ENCODE measurements at regions not wholly inside any gene's neighbourhood (a gene's known extent, or its start where the extent isn't known, plus 50 kb on each side); places are given as distances from the start of the nearest gene placed in this dataset.

DNA sequence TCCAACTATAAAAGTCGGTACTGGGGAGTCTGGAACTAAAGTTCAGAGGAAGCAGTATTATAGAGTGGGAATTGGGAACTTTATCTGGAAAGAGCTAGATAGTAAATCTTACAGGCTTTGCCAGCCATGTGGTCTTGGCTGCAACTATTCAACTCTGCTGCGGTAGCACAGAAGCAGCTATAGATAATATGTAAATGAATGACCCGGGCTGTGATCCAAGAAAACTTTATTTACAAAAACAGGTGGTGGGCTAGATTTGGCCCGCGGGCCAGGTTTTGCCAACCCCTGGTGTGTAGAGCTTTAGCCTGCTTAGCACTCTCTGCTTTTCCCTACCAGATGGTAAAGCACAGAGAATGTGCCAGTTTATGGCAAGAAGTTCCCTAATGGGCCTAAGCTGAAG, 70.8 kb downstream of the TNP1 start:
- no peaks in the 10 kb centered on the region for H3K9me3 ChIP-seq
- POLR2A ChIA-PET = interaction anchor here (0.6 kb wide), 1 partner anchor 643 kb away, joined by 3 read pairs; no protein-coding TSS in a partner anchor
- H3K4me2 ChIP-seq = no peak overlapping the region
- CTCF ChIA-PET = interaction anchor here (0.9 kb wide), 1 partner anchor 107 kb away, joined by 3 read pairs; no protein-coding TSS in a partner anchor
- no peak overlapping the region for H3K4me3 ChIP-seq
- DNase-seq (ENCODE audit: low read depth in 1 of 2, low spot score in 1 of 2) = no peak
- no peak overlapping the region for H3K27ac ChIP-seq
- TF ChIP-seq HOXA7 (CRISPR knock-in tag; IDR thresholded peaks at IDR 0.05) = no peak
- TF ChIP-seq, protein P1, sequence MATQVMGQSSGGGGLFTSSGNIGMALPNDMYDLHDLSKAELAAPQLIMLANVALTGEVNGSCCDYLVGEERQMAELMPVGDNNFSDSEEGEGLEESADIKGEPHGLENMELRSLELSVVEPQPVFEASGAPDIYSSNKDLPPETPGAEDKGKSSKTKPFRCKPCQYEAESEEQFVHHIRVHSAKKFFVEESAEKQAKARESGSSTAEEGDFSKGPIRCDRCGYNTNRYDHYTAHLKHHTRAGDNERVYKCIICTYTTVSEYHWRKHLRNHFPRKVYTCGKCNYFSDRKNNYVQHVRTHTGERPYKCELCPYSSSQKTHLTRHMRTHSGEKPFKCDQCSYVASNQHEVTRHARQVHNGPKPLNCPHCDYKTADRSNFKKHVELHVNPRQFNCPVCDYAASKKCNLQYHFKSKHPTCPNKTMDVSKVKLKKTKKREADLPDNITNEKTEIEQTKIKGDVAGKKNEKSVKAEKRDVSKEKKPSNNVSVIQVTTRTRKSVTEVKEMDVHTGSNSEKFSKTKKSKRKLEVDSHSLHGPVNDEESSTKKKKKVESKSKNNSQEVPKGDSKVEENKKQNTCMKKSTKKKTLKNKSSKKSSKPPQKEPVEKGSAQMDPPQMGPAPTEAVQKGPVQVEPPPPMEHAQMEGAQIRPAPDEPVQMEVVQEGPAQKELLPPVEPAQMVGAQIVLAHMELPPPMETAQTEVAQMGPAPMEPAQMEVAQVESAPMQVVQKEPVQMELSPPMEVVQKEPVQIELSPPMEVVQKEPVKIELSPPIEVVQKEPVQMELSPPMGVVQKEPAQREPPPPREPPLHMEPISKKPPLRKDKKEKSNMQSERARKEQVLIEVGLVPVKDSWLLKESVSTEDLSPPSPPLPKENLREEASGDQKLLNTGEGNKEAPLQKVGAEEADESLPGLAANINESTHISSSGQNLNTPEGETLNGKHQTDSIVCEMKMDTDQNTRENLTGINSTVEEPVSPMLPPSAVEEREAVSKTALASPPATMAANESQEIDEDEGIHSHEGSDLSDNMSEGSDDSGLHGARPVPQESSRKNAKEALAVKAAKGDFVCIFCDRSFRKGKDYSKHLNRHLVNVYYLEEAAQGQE (IDR thresholded peaks at IDR 0.05) = no peak
- no peak for TF ChIP-seq ZC3H11A (IDR thresholded peaks at IDR 0.05)
- TF ChIP-seq RFX5 (IDR thresholded peaks at IDR 0.05) = no peak
- no peak for TF ChIP-seq RCOR1 (IDR thresholded peaks at IDR 0.05; ENCODE audit: low read depth, low read length)
- no peak for TF ChIP-seq CBX8 (IDR thresholded peaks at IDR 0.05)
- TF ChIP-seq MAZ (IDR thresholded peaks at IDR 0.05; ENCODE audit: borderline replicate concordance, low read depth, low read length) = no peak
- TF ChIP-seq E2F6 (IDR thresholded peaks at IDR 0.05; ENCODE audit: borderline replicate concordance, low read depth) = no peak
- no peak for TF ChIP-seq HEYL (CRISPR knock-in tag; IDR thresholded peaks at IDR 0.05)
- TF ChIP-seq TFCP2L1 (CRISPR knock-in tag; IDR thresholded peaks at IDR 0.05) = no peak
- 56% methylated on average over 5 of the region's 5 CpGs for WGBS (ENCODE audit: missing lambda C conversion rate)
- no peak for ATAC-seq
- no peaks in the 10 kb centered on the region for H3K4me1 ChIP-seq
- no peak for FAIRE-seq

DNA sequence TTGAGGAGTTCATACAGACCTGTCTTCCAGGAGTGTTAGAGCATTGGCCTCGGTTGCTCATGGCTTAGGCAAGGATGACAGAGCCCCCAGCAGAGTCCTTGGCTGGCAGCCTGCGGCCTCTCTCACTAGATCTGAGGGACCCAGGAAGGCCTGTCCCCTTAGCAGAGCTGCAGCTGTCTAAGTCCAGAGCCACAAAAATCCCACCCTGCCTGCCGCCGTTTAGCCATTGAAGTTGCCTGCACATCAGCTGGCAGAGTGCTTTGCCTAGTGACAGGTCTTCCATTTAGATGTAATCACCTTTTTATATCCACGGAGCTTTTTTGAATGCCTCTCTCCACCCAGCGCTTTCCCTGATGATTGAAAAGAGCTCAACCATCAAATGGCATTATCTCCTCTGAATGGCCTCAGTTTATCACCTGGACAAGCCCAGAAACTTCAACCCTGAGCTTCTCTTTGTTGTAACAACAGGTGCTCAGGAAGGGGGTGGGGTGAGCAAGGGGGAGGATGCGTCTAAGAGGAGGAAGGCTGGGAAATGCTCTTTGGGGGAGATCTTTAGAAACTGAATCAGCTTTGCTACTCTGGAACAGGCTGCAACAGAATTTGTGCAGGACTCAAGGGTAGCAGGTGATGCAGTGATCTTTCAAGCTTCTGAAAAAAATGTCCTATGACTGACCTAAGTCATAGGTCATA, 71.9 kb downstream of the TNP1 start:
- no peaks in the 10 kb centered on the region for H3K9me3 ChIP-seq
- no peak overlapping the region for H3K4me3 ChIP-seq
- 64% methylated on average over 7 of the region's 7 CpGs for WGBS (ENCODE audit: missing lambda C conversion rate)
- TF ChIP-seq HDAC2 (IDR thresholded peaks at IDR 0.05) = no peak
- TF ChIP-seq, protein P2, sequence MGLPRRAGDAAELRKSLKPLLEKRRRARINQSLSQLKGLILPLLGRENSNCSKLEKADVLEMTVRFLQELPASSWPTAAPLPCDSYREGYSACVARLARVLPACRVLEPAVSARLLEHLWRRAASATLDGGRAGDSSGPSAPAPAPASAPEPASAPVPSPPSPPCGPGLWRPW (IDR thresholded peaks at IDR 0.05) = no peak
- no peak for TF ChIP-seq EHMT2 (IDR thresholded peaks at IDR 0.05; ENCODE audit: low read depth)
- no peak for TF ChIP-seq ATOH8 (CRISPR knock-in tag; IDR thresholded peaks at IDR 0.05; ENCODE audit: low read depth)
- TF ChIP-seq MAFK (IDR thresholded peaks at IDR 0.05; ENCODE audit: partially characterized antibody) = no peak
- TF ChIP-seq, protein P3, sequence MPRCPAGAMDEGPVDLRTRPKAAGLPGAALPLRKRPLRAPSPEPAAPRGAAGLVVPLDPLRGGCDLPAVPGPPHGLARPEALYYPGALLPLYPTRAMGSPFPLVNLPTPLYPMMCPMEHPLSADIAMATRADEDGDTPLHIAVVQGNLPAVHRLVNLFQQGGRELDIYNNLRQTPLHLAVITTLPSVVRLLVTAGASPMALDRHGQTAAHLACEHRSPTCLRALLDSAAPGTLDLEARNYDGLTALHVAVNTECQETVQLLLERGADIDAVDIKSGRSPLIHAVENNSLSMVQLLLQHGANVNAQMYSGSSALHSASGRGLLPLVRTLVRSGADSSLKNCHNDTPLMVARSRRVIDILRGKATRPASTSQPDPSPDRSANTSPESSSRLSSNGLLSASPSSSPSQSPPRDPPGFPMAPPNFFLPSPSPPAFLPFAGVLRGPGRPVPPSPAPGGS (IDR thresholded peaks at IDR 0.05) = no peak
- DNase-seq (ENCODE audit: low read depth in 1 of 2, low spot score in 1 of 2) (no peak), ATAC-seq (no peak), FAIRE-seq (no peak)
- H3K4me2 ChIP-seq = no peak overlapping the region
- no peaks in the 10 kb centered on the region for H3K4me1 ChIP-seq
- H3K27ac ChIP-seq = no peak overlapping the region
- ChIA-PET POLR2A (no interaction called here), CTCF (interaction anchor here (0.8 to 1.2 kb wide), 2 partner anchors 9 to 245 kb away, joined by 3 read pairs; no protein-coding TSS in a partner anchor)

- ChIA-PET CTCF (no interaction called here), POLR2A (no interaction called here)
- WGBS (ENCODE audit: missing lambda C conversion rate) = 64% methylated on average over 9 of the region's 9 CpGs
- Histone ChIP-seq H3K9me3 (no peaks in the 10 kb centered on the region), H3K4me3 (no peak overlapping the region), H3K4me1 (no peaks in the 10 kb centered on the region), H3K27ac (no peak overlapping the region), H3K4me2 (no peak overlapping the region)
- TF ChIP-seq POLR2A (IDR thresholded peaks at IDR 0.05; ENCODE audit: low read length) (no peak), HDAC2 (IDR thresholded peaks at IDR 0.05) (no peak), SMC3 (IDR thresholded peaks at IDR 0.05) (no peak), RARB (CRISPR knock-in tag; IDR thresholded peaks at IDR 0.05) (no peak), NR3C1 (IDR thresholded peaks at IDR 0.05) (no peak), HEYL (CRISPR knock-in tag; IDR thresholded peaks at IDR 0.05) (no peak), USF2 (IDR thresholded peaks at IDR 0.05) (no peak), ZFP36 (IDR thresholded peaks at IDR 0.05; ENCODE audit: borderline replicate concordance, partially characterized antibody) (no peak), TFCP2L1 (CRISPR knock-in tag; IDR thresholded peaks at IDR 0.05) (no peak), NFE2L2 (conservative IDR thresholded peaks at IDR 0.05; ENCODE audit: low read length) (no peak)
- TF ChIP-seq, protein P4, sequence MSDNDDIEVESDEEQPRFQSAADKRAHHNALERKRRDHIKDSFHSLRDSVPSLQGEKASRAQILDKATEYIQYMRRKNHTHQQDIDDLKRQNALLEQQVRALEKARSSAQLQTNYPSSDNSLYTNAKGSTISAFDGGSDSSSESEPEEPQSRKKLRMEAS (IDR thresholded peaks at IDR 0.05) = no peak
- TF ChIP-seq, protein P3 (IDR thresholded peaks at IDR 0.05) = no peak
- FAIRE-seq = no peak
- no peak for DNase-seq (ENCODE audit: low read depth in 1 of 2, low spot score in 1 of 2)
- ATAC-seq = no peak
Measured at GRCh38 chr2:216786676-216787075, 73.2 kb downstream of the TNP1 start.
